WTC11 (cell line): ENCODE measurements at regions not wholly inside any gene's neighbourhood (a gene's known extent, or its start where the extent isn't known, plus 50 kb on each side); places are given as distances from the start of the nearest gene placed in this dataset.

Experiments used
- ATAC-seq: fragments of 200-7000 bp; cut with Tn5 transposase; 2 replicates; pipeline ENCODE4 v1.10.0; 2021; ENCODE audit warnings: mild to moderate bottlenecking, moderate library complexity
- CTCF ChIA-PET: fragments of 300-600 bp; sonication (Branson Sonifier 250); formaldehyde crosslinking; loops from one replicate; lab custom pipeline; 2021; ENCODE audit warnings: antibody characterized with exemption; lab: Charles Lee
- POLR2A ChIA-PET: fragments of 350-600 bp; sonication (Branson Sonifier 250); formaldehyde crosslinking; loops from one replicate; lab custom pipeline; 2021; ENCODE audit warnings: antibody characterized with exemption; lab: Charles Lee
- DNase-seq: peaks from one replicate; pipeline ENCODE4 v3.0.0; 2021; ENCODE audit warnings: low spot score
- H3K27ac Mint-ChIP-seq: 2 replicates; pipeline ENCODE4 v1.8.0; 2021; ENCODE audit warnings: mixed read lengths
- H3K27me3 Mint-ChIP-seq: 2 replicates; pipeline ENCODE4 v1.8.0; 2021; ENCODE audit warnings: low read depth, mild to moderate bottlenecking, moderate library complexity, mixed read lengths
- H3K36me3 Mint-ChIP-seq: 2 replicates; pipeline ENCODE4 v1.8.0; 2021; ENCODE audit warnings: mixed read lengths
- H3K4me1 Mint-ChIP-seq: 2 replicates; pipeline ENCODE4 v1.8.0; 2022; ENCODE audit warnings: mixed read lengths
- H3K4me3 Mint-ChIP-seq: 2 replicates; pipeline ENCODE4 v1.8.0; 2021; ENCODE audit warnings: mild to moderate bottlenecking, moderate library complexity, mixed read lengths
- H3K9me3 Mint-ChIP-seq: 2 replicates; pipeline ENCODE4 v1.8.0; 2021; ENCODE audit warnings: mixed read lengths
- ELF4 ChIP-seq: sonication (generic); formaldehyde crosslinking; IDR thresholded peaks from 2 replicates; pipeline ENCODE4 v1.8.1; 2022; ENCODE audit warnings: low read depth, mild to moderate bottlenecking, moderate library complexity, missing genetic modification reagents
- MXD4 ChIP-seq: fragments of 250-450 bp; sonication (Bioruptor Pico); IDR thresholded peaks from 2 replicates; pipeline ENCODE4 v1.8.0; 2021; ENCODE audit warnings: mild to moderate bottlenecking, moderate library complexity, borderline replicate concordance
- NFE2L1 ChIP-seq: sonication (generic); formaldehyde crosslinking; IDR thresholded peaks from 2 replicates; pipeline ENCODE4 v1.8.1; 2023; ENCODE audit warnings: missing genetic modification reagents
- NR3C1 ChIP-seq: sonication (generic); formaldehyde crosslinking; conservative IDR thresholded peaks from 2 replicates; pipeline ENCODE4 v1.8.1; 2023; ENCODE audit warnings: low read depth, mild to moderate bottlenecking, missing genetic modification reagents
- RORB ChIP-seq: fragments of 250-450 bp; sonication (Bioruptor Pico); IDR thresholded peaks from 2 replicates; pipeline ENCODE4 v1.9.0; 2021; ENCODE audit warnings: mild to moderate bottlenecking
- SMAD4 ChIP-seq: sonication (generic); formaldehyde crosslinking; IDR thresholded peaks from 2 replicates; pipeline ENCODE4 v1.8.0; 2022; ENCODE audit warnings: mild to moderate bottlenecking, missing genetic modification reagents
- ZNF138 ChIP-seq: sonication (generic); formaldehyde crosslinking; conservative IDR thresholded peaks from 2 replicates; pipeline ENCODE4 v1.8.1; 2022; ENCODE audit warnings: mild to moderate bottlenecking, moderate library complexity, missing genetic modification reagents
- ZNF232 ChIP-seq: sonication (generic); formaldehyde crosslinking; IDR thresholded peaks from 2 replicates; pipeline ENCODE4 v1.8.0; 2022; ENCODE audit warnings: mild to moderate bottlenecking, missing genetic modification reagents
- ZNF396 ChIP-seq: fragments of 250-450 bp; sonication (Bioruptor Pico); IDR thresholded peaks from 2 replicates; pipeline ENCODE4 v1.8.0; 2021; ENCODE audit warnings: mild to moderate bottlenecking, moderate library complexity, borderline replicate concordance
- ZNF671 ChIP-seq: fragments of 250-450 bp; sonication (Bioruptor Pico); IDR thresholded peaks from 2 replicates; pipeline ENCODE4 v1.8.0; 2021; ENCODE audit warnings: mild to moderate bottlenecking
- TF ChIP-seq, protein P1 (sequence below): sonication (generic); formaldehyde crosslinking; IDR thresholded peaks from 2 replicates; pipeline ENCODE4 v1.8.0; 2022; ENCODE audit warnings: mild to moderate bottlenecking, missing genetic modification reagents
- TF ChIP-seq, protein P2 (sequence below): sonication (generic); formaldehyde crosslinking; IDR thresholded peaks from 2 replicates; pipeline ENCODE4 v1.8.1; 2023; ENCODE audit warnings: mild to moderate bottlenecking, missing genetic modification reagents
- TF ChIP-seq, protein P3 (sequence below): sonication (generic); formaldehyde crosslinking; IDR thresholded peaks from 2 replicates; pipeline ENCODE4 v1.8.1; 2023; ENCODE audit warnings: mild to moderate bottlenecking, missing genetic modification reagents
- TF ChIP-seq, protein P4 (sequence below): sonication (generic); formaldehyde crosslinking; conservative IDR thresholded peaks from 2 replicates; pipeline ENCODE4 v1.8.1; 2022; ENCODE audit warnings: mild to moderate bottlenecking, missing genetic modification reagents
- TF ChIP-seq, protein P5 (sequence below): fragments of 250-450 bp; sonication (Bioruptor Pico); IDR thresholded peaks from 2 replicates; pipeline ENCODE4 v1.9.0; 2021; ENCODE audit warnings: mild to moderate bottlenecking
- TF ChIP-seq, protein P6 (sequence below): sonication (generic); formaldehyde crosslinking; IDR thresholded peaks from 2 replicates; pipeline ENCODE4 v1.8.1; 2022; ENCODE audit warnings: missing genetic modification reagents, borderline replicate concordance
- TF ChIP-seq, protein P7 (sequence below): sonication (generic); formaldehyde crosslinking; IDR thresholded peaks from 2 replicates; pipeline ENCODE4 v1.8.0; 2023; ENCODE audit warnings: missing genetic modification reagents, mild to moderate bottlenecking, borderline replicate concordance
- TF ChIP-seq, protein P8 (sequence below): sonication (generic); formaldehyde crosslinking; IDR thresholded peaks from 2 replicates; pipeline ENCODE4 v1.8.1; 2022; ENCODE audit warnings: mild to moderate bottlenecking, missing genetic modification reagents, moderate library complexity, borderline replicate concordance

DNA sequence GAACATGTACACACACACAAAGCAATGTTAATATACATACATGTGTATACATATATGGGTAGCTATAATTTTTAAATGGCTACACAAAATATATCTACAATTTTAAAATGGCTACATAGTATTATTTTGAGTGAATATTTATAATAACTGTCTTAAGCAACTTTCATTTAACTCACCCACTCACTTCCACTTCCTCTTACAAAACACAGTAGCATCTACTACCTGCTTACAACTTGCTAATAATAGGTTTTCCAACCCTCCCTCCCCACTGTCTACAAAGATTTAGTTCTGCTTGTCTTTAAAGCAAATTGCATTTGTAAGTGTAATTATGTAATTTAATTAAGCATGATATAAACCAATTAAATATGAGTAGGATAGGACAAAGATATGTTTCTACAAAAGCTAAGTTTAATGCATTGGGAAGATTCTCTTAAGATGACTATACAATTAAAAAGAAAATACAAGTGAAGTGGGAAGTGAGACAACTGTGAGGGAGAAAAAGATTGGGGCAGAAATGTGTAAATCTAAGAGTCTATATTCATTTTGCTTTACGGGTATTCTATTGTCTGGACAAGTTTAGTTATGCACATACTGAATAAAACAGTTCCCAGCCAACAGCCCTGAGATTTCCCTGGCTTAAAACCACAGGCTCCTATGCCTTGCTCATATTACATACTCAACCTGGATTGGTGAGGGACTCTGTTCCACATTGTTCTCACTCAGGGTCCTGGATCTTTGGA, 583.1 kb downstream of the EFNB2 start:
- DNase-seq (no peak), ATAC-seq (no peak)
- POLR2A ChIA-PET, result no interaction called here
- no peaks in the 10 kb centered on the region; the same call in 1 of the 2 replicates for H3K27me3 Mint-ChIP-seq
- H3K9me3 Mint-ChIP-seq, result no peaks in the 10 kb centered on the region
- H3K4me1 Mint-ChIP-seq, result peaks cover 11% of the 10 kb centered on the region
- TF ChIP-seq ZNF396, result no peak
- no peak for TF ChIP-seq ELF4 (CRISPR knock-in tag)
- TF ChIP-seq, protein P1, sequence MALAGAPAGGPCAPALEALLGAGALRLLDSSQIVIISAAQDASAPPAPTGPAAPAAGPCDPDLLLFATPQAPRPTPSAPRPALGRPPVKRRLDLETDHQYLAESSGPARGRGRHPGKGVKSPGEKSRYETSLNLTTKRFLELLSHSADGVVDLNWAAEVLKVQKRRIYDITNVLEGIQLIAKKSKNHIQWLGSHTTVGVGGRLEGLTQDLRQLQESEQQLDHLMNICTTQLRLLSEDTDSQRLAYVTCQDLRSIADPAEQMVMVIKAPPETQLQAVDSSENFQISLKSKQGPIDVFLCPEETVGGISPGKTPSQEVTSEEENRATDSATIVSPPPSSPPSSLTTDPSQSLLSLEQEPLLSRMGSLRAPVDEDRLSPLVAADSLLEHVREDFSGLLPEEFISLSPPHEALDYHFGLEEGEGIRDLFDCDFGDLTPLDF (CRISPR knock-in tag), result no peak
- TF ChIP-seq, all 79 proteins: peak for 0
- Mint-ChIP-seq H3K4me3 (no peak overlapping the region), H3K27ac (no peak overlapping the region), H3K36me3 (no peaks in the 10 kb centered on the region)
- CTCF ChIA-PET, result no interaction called here

DNA sequence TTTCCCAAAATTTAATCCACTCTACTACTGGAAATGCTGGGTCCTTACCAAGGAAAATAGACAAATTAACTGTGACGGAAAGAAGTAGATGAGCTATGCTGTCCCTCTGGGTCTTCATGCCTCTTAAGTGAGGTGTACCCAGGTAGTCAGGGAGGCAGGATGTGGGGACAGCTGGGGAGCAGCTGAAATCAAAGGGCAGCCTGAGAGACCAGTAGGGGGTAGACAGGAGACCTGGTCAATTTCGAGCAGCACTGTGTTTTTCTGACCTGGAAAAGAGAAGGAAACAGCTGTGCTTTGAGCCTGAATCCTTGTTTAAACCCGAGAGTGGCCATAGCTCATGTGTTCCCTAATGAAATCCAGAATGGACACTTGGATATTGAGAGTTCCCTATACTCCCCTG, 587.3 kb downstream of the EFNB2 start:
- CTCF ChIA-PET, result interaction anchor here (0.5 to 1.4 kb wide), 2 partner anchors 34 to 152 kb away, joined by 3 to 4 read pairs; no protein-coding TSS in a partner anchor
- Mint-ChIP-seq H3K36me3 (peaks cover 12% of the 10 kb centered on the region), H3K4me1 (peaks cover 14% of the 10 kb centered on the region), H3K4me3 (no peak overlapping the region), H3K9me3 (peaks cover 18% of the 10 kb centered on the region), H3K27me3 (no peaks in the 10 kb centered on the region; the same call in 1 of the 2 replicates), H3K27ac (no peak overlapping the region)
- DNase-seq, result no peak
- POLR2A ChIA-PET, result no interaction called here
- ATAC-seq, result peak; percentile 74
- no peak for TF ChIP-seq SMAD4
- no peak for TF ChIP-seq ZNF232 (CRISPR knock-in tag)
- TF ChIP-seq, protein P2, sequence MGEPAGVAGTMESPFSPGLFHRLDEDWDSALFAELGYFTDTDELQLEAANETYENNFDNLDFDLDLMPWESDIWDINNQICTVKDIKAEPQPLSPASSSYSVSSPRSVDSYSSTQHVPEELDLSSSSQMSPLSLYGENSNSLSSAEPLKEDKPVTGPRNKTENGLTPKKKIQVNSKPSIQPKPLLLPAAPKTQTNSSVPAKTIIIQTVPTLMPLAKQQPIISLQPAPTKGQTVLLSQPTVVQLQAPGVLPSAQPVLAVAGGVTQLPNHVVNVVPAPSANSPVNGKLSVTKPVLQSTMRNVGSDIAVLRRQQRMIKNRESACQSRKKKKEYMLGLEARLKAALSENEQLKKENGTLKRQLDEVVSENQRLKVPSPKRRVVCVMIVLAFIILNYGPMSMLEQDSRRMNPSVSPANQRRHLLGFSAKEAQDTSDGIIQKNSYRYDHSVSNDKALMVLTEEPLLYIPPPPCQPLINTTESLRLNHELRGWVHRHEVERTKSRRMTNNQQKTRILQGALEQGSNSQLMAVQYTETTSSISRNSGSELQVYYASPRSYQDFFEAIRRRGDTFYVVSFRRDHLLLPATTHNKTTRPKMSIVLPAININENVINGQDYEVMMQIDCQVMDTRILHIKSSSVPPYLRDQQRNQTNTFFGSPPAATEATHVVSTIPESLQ (CRISPR knock-in tag), result no peak
- TF ChIP-seq NFE2L1 (CRISPR knock-in tag), result no peak
- TF ChIP-seq ZNF138 (CRISPR knock-in tag), result no peak

DNA sequence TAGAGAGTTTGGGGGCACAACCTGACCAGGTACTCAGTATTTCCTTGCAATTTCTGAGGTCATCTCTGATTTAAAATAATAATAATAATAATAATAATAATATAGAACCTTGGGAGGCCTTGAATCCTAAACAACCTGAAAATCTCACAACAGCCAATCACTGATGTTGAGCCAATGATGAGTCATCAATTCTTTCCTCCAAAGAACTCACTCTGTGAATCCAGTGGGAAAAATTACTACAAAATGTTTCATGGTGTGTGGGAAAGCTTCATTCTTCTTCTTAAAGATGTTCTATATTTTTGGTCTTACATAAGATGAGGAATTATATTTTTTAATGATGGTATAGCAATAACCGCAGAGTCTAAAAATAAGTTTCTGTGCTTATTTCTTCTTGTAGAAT, 594.6 kb downstream of the EFNB2 start:
- CTCF ChIA-PET, result no interaction called here
- Mint-ChIP-seq H3K9me3 (peaks cover 21% of the 10 kb centered on the region), H3K36me3 (peaks cover 12% of the 10 kb centered on the region), H3K4me1 (peaks cover 14% of the 10 kb centered on the region), H3K4me3 (no peak overlapping the region), H3K27ac (no peak overlapping the region), H3K27me3 (no peaks in the 10 kb centered on the region)
- DNase-seq (no peak), ATAC-seq (no peak)
- POLR2A ChIA-PET, result no interaction called here
- TF ChIP-seq ELF4 (CRISPR knock-in tag) (no peak), MXD4 (CRISPR knock-in tag) (no peak), ZNF671 (CRISPR knock-in tag) (no peak), NR3C1 (CRISPR knock-in tag) (no peak), ZNF138 (CRISPR knock-in tag) (no peak), RORB (CRISPR knock-in tag) (no peak)
- TF ChIP-seq, protein P3, sequence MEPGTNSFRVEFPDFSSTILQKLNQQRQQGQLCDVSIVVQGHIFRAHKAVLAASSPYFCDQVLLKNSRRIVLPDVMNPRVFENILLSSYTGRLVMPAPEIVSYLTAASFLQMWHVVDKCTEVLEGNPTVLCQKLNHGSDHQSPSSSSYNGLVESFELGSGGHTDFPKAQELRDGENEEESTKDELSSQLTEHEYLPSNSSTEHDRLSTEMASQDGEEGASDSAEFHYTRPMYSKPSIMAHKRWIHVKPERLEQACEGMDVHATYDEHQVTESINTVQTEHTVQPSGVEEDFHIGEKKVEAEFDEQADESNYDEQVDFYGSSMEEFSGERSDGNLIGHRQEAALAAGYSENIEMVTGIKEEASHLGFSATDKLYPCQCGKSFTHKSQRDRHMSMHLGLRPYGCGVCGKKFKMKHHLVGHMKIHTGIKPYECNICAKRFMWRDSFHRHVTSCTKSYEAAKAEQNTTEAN, result no peak
- TF ChIP-seq, protein P4, sequence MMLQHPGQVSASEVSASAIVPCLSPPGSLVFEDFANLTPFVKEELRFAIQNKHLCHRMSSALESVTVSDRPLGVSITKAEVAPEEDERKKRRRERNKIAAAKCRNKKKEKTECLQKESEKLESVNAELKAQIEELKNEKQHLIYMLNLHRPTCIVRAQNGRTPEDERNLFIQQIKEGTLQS, result no peak
- TF ChIP-seq, protein P5, sequence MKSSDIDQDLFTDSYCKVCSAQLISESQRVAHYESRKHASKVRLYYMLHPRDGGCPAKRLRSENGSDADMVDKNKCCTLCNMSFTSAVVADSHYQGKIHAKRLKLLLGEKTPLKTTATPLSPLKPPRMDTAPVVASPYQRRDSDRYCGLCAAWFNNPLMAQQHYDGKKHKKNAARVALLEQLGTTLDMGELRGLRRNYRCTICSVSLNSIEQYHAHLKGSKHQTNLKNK (CRISPR knock-in tag), result no peak
- TF ChIP-seq, protein P6, sequence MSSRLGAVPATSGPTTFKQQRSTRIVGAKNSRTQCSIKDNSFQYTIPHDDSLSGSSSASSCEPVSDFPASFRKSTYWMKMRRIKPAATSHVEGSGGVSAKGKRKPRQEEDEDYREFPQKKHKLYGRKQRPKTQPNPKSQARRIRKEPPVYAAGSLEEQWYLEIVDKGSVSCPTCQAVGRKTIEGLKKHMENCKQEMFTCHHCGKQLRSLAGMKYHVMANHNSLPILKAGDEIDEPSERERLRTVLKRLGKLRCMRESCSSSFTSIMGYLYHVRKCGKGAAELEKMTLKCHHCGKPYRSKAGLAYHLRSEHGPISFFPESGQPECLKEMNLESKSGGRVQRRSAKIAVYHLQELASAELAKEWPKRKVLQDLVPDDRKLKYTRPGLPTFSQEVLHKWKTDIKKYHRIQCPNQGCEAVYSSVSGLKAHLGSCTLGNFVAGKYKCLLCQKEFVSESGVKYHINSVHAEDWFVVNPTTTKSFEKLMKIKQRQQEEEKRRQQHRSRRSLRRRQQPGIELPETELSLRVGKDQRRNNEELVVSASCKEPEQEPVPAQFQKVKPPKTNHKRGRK (CRISPR knock-in tag), result no peak
- TF ChIP-seq, protein P7, sequence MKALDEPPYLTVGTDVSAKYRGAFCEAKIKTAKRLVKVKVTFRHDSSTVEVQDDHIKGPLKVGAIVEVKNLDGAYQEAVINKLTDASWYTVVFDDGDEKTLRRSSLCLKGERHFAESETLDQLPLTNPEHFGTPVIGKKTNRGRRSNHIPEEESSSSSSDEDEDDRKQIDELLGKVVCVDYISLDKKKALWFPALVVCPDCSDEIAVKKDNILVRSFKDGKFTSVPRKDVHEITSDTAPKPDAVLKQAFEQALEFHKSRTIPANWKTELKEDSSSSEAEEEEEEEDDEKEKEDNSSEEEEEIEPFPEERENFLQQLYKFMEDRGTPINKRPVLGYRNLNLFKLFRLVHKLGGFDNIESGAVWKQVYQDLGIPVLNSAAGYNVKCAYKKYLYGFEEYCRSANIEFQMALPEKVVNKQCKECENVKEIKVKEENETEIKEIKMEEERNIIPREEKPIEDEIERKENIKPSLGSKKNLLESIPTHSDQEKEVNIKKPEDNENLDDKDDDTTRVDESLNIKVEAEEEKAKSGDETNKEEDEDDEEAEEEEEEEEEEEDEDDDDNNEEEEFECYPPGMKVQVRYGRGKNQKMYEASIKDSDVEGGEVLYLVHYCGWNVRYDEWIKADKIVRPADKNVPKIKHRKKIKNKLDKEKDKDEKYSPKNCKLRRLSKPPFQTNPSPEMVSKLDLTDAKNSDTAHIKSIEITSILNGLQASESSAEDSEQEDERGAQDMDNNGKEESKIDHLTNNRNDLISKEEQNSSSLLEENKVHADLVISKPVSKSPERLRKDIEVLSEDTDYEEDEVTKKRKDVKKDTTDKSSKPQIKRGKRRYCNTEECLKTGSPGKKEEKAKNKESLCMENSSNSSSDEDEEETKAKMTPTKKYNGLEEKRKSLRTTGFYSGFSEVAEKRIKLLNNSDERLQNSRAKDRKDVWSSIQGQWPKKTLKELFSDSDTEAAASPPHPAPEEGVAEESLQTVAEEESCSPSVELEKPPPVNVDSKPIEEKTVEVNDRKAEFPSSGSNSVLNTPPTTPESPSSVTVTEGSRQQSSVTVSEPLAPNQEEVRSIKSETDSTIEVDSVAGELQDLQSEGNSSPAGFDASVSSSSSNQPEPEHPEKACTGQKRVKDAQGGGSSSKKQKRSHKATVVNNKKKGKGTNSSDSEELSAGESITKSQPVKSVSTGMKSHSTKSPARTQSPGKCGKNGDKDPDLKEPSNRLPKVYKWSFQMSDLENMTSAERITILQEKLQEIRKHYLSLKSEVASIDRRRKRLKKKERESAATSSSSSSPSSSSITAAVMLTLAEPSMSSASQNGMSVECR, result no peak
- TF ChIP-seq, protein P8, sequence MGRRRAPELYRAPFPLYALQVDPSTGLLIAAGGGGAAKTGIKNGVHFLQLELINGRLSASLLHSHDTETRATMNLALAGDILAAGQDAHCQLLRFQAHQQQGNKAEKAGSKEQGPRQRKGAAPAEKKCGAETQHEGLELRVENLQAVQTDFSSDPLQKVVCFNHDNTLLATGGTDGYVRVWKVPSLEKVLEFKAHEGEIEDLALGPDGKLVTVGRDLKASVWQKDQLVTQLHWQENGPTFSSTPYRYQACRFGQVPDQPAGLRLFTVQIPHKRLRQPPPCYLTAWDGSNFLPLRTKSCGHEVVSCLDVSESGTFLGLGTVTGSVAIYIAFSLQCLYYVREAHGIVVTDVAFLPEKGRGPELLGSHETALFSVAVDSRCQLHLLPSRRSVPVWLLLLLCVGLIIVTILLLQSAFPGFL (CRISPR knock-in tag), result no peak
